Stimulated activated CD4-positive, alpha-beta T cell treated with anti-CD3 and anti-CD28 coated beads, Interleukin-1b, Interleukin-23, amount 100 ng/mL, for 4 hours (primary cell): ENCODE measurements at regions not wholly inside any gene's neighbourhood (a gene's known extent, or its start where the extent isn't known, plus 50 kb on each side); places are given as distances from the start of the nearest gene placed in this dataset.

ENCODE experiments used
- DNase-seq, 2 donors: peaks; one replicate each; pipeline ENCODE4 v3.0.0-alpha.2; 2020; ENCODE audit warnings: low read depth in 2 of 2

DNA sequence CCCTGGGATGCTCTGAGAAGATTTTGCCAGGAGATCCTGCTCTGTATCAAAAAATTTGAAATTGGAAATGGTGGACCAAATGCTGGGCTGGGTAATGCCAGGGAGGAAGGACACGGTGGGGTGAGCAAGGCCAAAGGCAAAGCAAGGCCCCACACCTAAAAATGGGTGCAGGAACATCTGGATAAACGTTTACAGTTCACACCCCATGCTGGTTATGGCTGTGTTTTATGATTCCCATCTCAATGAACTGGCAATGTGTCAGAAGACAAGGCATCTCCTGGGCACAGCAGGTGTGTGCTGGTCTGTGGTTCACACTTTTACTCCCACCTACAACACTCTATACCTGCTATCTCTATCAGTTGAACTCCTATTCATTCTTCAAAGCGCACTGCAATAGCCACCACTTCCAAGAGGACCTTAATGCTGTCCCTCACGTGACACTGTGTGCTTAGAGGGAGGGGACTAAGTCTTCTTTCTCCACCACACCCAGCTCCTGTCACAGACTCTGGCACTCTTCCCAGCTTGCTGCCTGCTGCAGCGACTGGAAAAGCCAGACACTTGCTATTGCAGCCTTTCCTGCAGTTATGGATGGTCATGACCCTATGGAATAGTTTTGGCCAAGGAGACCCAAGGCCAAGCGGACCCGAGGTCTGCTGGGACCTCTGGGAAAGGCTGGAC lies 277.5 kb downstream of the CTTN start:
- no peak for DNase-seq

GRCh38 chr11:70677232-70677916 lies 279.0 kb downstream of the CTTN start:
- DNase-seq: no peak

- no peak for DNase-seq
Measured at GRCh38 chr11:70678931-70679900, 280.9 kb downstream of the CTTN start.

GRCh38 chr11:70680781-70681281 lies 282.5 kb downstream of the CTTN start:
- no peak for DNase-seq

DNA sequence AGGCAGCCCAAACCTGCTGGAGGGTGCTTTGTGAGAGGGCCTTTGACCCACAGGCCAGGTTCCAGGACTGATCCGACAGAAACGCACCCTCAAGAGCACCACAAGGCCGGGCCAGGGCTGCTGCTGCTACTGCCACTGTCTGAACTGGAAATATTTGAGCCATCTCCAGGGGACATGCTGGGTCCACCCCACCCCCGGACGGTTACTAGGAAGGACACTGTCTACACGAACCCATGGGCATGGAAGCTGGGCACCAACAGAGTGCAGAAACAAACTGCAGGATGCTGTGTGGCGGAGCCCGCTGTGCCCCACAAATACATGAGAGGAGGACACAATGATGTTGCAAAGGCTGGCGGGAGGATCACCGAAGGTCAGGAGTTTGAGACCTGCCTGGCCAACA lies 283.7 kb downstream of the CTTN start:
- DNase-seq: no peak

GRCh38 chr11:70682760-70683159 lies 284.4 kb downstream of the CTTN start:
- DNase-seq: no peak

DNA sequence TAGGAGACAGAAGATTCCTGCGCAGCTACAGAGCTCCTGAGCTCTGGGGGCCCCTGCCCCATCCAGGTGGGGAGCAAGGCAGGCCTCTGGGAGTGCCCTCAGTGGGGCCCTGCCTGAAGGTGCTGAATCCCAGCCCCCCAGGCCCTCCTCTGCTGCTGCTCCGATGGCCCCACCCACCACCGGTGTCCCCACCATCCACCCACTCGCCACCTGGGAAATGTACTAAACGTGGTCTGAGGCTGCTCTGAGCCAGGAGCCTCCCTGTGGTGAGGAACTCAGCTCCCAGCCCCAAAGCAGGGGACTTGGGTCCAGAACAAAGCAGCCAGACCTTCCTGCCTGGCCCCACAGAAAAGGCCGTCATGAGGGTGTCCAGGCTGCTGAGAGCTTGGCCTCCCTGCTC lies 289.4 kb downstream of the CTTN start:
- no peak for DNase-seq

DNA sequence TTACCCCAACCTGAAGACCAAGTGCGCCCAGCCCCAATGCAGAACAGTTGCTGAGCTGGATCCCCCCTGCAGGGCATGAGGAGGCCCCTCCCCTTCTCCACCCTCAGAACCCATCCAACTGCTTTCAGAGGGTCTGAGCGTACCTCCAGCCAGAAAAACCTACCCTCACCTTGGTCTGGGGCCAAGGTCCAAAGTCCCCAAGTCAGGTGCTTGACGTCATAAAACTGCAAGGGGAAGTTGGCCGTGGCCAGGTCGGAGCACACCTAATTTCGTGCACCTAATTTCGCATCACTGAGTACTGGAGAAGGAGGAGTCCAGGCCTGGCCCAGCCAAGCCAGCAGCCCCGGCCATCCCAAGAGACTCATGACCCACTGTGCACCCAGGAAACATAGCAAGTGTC lies 289.8 kb downstream of the CTTN start:
- no peak for DNase-seq

DNA sequence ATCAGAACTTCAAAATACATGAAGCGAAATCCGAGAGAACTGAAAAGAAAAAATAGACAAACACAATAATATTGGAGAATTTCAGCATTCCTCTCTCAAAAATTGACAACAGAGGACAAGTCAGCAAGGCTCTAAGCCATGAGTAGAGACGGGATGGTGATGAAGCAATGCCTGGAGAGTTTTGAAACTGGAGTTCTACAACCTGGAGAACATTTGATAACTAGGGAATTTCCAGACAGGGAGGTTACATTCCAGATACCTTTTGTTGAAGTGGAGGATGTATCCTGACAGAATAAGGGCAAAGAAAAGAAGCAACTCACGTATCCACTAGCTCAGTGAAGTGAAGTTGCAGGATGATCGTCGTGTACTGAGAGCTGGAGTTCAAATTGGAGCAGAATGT lies 291.4 kb downstream of the CTTN start:
- DNase-seq: no peak

DNA sequence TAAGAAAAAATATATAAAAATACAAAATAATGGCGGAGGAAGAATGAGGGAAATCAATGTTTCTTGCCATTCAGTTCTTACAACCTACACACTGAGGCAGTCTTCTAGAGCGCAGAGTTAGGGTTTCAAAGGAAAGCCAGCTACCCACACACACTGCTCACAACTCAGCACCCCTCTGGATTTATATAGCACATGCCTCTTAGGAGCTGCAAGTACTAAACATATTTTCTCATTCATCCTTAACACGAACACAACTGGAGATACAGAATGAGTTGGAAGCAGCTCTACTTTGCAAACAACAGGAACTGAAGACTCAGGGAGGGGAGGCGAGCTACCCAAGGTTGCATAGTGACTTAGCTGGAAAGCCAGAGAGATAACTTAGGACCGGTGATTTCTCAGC lies 293.8 kb downstream of the CTTN start:
- DNase-seq: no peak

DNA sequence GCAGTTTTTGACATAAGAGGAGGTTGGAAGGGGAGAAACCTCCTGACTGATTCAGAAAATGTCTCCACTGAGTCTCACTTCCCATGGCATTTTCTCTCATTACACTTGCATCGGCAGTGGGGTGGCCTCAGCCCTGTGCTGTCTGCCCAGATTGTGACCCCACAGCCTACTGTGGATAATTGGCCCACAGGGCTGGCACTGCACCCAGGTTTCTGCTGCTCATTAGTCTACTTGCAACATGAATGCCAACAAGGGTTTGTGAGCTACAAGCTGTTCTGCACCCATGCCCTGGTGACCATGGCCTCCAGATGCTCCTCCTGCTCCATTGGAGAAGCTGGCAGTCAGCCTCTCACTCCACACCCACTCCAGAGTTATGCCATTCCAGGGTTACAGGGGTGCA lies 296.0 kb downstream of the CTTN start:
- DNase-seq: no peak

DNA sequence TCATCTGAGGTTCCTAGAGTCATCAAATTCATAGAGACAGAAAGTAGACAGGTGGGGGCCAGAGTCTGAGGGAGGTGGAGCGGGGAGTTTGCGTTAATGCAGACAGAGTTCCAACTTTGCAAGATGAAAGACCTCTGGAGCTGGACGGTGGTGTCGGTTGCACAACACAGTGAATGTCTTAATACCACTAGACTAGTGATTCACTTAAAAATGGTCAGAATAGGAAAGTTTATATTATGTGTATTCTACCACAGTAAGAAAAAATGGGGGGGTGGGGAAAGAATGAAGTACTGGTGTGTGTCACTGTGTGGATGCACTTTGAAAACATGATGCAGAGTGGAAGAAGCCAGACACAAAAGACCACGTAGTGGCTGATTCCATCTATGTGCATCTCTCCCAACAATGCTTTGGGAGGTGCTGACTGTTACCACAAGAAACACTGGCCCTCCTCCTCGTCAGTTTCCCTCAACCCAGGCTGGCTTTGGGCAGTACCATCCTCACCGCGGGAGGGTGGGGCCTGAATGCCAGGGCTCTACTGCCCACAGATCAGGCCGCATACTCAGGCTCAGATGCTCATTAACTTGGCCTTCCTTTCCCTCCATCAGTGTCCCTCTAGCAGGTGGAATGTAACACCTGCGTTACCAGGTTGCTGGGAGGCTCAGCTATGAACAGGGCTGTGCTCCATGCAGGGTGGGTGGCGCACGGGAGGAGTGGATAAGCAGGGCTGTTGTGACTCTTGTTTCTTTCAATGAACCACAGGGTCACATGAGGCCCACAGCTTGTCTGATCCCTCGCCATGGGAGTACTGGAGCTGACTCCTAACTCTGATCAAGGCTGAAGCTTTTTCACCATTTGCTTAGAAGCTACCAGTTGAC lies 297.0 kb downstream of the CTTN start:
- no peak for DNase-seq

DNA sequence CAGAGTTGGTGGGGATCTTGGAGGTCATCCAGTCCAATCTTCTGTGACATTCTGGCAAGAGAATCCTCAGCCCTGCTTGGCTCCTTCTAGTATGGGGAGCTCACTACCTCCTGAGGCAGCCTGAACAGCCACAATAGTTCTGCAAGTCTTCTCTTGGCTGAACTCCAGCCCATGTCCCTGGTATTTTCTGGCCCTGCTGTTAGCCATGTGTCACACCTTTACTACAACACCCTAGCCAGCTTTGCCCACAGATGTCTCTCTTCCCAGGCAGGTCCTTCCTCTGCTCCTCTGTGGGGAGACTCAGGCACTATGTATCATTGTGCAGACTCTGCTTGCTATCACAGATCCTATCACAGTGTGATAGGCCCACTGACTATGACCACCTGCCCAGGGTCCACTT lies 297.7 kb downstream of the CTTN start:
- DNase-seq: no peak

GRCh38 chr11:70696564-70696963 lies 298.2 kb downstream of the CTTN start:
- no peak for DNase-seq

DNA sequence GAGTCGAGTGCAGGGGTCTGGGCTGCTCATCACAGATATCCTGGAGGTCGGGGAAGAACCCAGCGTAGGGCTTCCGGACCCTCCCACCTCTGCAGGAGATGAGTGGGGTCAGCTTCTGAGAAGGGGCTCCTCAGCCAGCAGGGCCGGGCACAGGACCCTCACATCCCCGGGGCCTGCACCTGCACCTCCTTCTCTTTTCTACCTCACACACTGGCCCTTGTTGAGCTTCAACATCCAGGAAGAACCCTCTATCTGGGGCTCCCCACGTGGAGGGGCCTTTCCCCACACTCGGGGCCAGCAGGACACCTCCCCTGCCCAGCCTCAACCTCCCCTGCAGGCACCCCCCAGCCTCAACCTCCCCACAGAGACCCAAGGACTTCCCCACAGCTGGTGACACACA lies 299.4 kb downstream of the CTTN start:
- DNase-seq: no peak

DNA sequence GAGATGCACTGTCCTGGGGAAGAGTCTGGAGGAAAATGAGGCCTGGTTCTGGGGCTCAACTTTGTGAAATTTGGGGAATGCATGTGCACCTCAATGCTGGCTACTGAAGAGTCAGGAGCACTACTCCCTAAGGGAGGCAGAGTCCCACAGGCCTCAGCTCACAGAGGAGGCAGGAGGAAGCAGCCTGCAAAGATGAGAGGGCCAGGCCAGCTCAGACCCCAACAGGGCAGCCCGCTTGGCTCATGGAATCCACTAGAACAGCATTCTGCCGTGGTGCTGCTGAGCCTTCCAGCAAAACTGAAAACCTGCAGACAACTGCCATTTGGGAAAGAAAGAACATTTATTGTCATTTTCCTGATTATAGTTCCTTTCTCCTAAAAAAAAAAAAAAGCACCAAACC lies 300.5 kb downstream of the CTTN start:
- no peak for DNase-seq

GRCh38 chr11:70699294-70700221 lies 301.2 kb downstream of the CTTN start:
- no peak for DNase-seq

GRCh38 chr11:70700453-70700852 lies 302.1 kb downstream of the CTTN start:
- no peak for DNase-seq

DNA sequence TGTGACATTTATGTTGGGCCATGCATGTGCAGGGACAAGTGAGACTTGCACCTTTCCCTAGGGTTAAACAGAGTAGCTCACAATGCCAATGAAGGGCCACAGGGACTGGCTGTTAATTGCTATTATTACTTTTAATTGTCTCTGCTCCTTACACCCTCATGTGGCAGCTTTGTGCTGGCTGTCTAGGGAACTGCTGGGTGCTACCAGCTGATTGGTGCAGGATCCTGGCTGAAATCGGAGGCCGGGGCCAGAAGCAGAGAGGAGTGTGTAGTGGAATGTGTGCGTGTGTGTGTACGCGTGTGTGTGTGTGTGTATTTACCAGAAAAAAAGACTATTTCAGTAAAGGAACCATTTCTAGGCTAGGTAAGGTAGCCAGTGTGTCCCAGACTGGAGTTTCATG lies 302.5 kb downstream of the CTTN start:
- no peak for DNase-seq

DNA sequence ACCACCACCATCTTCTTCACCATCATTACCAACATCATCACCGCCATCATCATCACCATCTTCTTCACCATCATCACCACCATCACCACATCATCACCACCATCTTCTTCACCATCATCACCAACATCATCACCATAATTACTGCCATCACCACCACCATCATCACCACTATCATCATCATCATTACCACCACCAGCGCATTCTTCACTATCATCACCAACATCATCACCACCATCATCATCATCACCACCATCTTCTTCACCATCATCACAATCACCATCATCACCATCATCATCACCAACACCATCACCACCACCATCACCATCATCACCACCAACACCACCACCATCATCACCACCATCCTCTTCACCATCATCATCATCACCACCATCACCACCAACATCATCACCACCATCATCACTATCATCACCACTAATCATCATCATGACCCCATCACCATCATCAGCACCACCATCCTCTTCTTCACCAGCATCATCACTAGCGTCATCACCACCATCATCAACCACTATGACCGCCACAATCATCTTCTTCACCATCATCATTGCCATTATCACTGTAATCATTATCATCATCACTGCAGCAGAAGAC lies 303.8 kb downstream of the CTTN start:
- no peak for DNase-seq
